Kidney epithelial cell (primary cell): ENCODE measurements at regions not wholly inside any gene's neighbourhood (a gene's known extent, or its start where the extent isn't known, plus 50 kb on each side); places are given as distances from the start of the nearest gene placed in this dataset.

ENCODE experiments used
- DNase-seq: peaks from one replicate; pipeline ENCODE4 v3.0.0-alpha.2; 2010; ENCODE audit warnings: low read depth
- H3K27me3 ChIP-seq: 2 replicates; pipeline ENCODE4 v1.6.0; 2011; ENCODE audit warnings: low read length; ENCODE audit not compliant: control insufficient read depth, insufficient read depth
- H3K36me3 ChIP-seq: 2 replicates; pipeline ENCODE4 v1.5.1; 2011; ENCODE audit warnings: low read length; ENCODE audit not compliant: control insufficient read depth, insufficient read depth
- H3K4me3 ChIP-seq: 2 replicates; pipeline ENCODE4 v1.5.1; 2011; ENCODE audit warnings: low read depth, mild to moderate bottlenecking, control low read depth, low read length
- CTCF ChIP-seq: IDR thresholded peaks from 2 replicates; pipeline ENCODE4 v1.5.1; 2011; ENCODE audit warnings: mild to moderate bottlenecking, moderate library complexity, low read length, control low read depth, inconsistent platforms; ENCODE audit not compliant: insufficient read depth, poor library complexity, severe bottlenecking

DNA sequence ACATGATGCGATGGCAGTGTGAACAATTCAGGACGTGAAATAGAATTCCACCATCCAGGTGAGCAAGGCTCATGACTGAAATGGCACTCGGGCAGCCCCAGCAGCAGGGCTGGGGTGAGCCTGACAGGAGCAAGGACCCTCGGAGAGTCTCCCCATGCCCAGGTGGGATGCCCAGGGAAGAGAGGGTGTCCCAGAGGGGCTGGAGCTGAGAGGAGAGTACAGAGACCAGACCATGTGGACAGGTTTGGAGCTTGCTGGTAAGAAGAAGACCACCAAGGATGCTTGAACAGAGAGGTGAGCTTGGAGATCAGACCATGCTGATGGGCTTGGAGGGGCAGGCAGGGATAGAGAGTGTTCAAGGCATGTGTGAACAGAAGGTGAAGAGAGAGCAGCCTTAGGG, 83.3 kb downstream of the RAMP3 start:
- Histone ChIP-seq H3K4me3 (no peak overlapping the region), H3K27me3 (peaks cover 5% of the 10 kb centered on the region), H3K36me3 (no peaks in the 10 kb centered on the region)
- DNase-seq = no peak
- no peak for TF ChIP-seq CTCF

DNA sequence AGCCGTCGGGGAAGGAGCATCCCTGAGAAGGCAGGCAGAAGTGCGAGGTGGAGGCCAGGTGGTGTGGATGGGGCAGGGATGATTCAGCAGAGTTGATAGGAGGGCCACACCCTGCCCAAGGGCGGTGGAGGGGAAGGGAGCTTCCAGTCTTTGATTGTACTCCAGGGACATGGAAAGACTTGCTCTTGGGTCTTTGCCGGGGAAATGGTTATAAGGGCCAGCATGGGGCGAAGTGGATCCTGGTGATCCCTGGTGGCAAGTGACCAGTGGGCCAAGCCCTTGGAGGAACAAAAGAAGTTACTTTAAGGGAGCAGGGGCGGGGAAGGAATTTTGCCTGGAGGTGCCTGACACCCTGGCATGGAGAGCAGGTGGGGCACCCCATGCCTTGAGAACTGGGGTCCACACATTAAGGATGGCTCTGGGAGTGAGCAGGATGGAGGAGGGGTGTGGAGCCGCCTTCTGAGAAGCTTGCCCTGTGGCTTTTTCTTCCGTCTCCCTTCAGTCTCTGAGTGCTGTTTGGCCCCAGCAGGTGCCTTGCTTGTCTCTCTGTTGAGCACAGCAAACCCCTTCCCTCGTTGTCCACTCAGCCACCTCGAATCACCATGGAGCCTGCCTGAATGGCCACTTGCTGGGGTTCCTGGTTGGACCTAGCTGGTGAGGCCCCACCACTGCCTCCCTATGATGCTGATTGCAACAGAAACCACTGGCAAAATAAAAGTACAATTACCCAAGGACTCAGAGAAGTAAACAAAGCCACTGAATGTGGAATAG, 83.9 kb downstream of the RAMP3 start:
- no peak overlapping the region for H3K4me3 ChIP-seq
- no peak for TF ChIP-seq CTCF
- DNase-seq = no peak
- no peaks in the 10 kb centered on the region for H3K36me3 ChIP-seq
- H3K27me3 ChIP-seq = peaks cover 5% of the 10 kb centered on the region

- no peaks in the 10 kb centered on the region for H3K36me3 ChIP-seq
- DNase-seq = no peak
- no peak for TF ChIP-seq CTCF
- peaks cover 4% of the 10 kb centered on the region for H3K27me3 ChIP-seq
- H3K4me3 ChIP-seq = no peak overlapping the region
Observed at GRCh38 chr7:45242261-45242660, 84.7 kb downstream of the RAMP3 start.

GRCh38 chr7:45242698-45243097, 85.1 kb downstream of the RAMP3 start:
- TF ChIP-seq CTCF = no peak
- Histone ChIP-seq H3K27me3 (peaks cover 4% of the 10 kb centered on the region), H3K4me3 (no peak overlapping the region), H3K36me3 (no peaks in the 10 kb centered on the region)
- no peak for DNase-seq

- DNase-seq = no peak
Observed at GRCh38 chr7:45244981-45245380, 87.4 kb downstream of the RAMP3 start.

More at GRCh38 chr7:45244981-45245380, 87.4 kb downstream of the RAMP3 start:
- Histone ChIP-seq H3K4me3 (no peak overlapping the region), H3K27me3 (peaks cover 2% of the 10 kb centered on the region), H3K36me3 (no peaks in the 10 kb centered on the region)
- no peak for TF ChIP-seq CTCF
